NB4 (cell line): ENCODE measurements at regions not wholly inside any gene's neighbourhood (a gene's known extent, or its start where the extent isn't known, plus 50 kb on each side); places are given as distances from the start of the nearest gene placed in this dataset.

Experiments used
- DNase-seq: peaks from one replicate; pipeline ENCODE4 v3.0.0; 2010; ENCODE audit warnings: low read depth
- H3K4me3 ChIP-seq: one replicate; pipeline ENCODE4 v1.5.1; 2011; ENCODE audit warnings: mild to moderate bottlenecking, low read depth, low read length, moderate library complexity
- CTCF ChIP-seq: IDR thresholded peaks from one replicate; pipeline ENCODE4 v1.5.1; 2012; ENCODE audit warnings: low read depth, low read length
- MYC ChIP-seq: IDR thresholded peaks from 2 replicates; pipeline ENCODE4 v1.6.1; 2011; ENCODE audit warnings: low read depth, low read length
- POLR2A ChIP-seq: IDR thresholded peaks from 2 replicates; pipeline ENCODE4 v1.6.1; 2011; ENCODE audit warnings: mild to moderate bottlenecking; ENCODE audit not compliant: insufficient read length; ENCODE audit errors: extremely low read depth
- TF ChIP-seq, protein P1 (sequence below): IDR thresholded peaks from 2 replicates; pipeline ENCODE4 v1.6.1; 2011; ENCODE audit warnings: low read depth, low read length

DNA sequence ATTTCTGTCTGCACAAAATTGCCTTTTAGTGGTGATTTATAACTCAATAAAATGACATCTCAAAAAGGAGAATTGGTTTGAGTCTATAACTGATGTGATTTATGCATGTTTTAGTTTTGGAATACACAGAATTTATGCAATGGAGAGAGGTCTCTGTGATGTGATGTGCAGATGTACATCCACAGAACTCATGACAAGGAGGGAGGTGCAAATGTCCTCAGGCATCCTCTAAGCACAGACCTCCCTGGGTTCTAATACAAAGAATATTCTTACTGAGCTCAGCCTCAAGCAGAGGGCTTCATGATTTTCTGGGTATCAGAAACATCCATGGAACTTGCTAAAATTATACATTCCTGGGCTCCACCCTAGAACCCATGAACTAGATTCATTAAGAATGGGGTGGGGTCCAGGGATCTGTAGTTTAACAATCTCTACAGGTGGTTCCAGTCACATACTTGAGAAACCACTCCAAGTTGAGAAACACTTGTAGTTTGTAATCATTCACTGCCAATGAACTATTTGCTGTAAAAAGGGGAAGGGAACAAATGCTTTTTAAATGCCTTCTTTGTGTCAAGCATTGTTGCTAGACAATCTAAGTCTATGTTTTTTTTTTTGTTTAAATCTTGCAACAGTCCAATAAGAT is 60.2 kb upstream of the NEDD9 start:
- no peak for TF ChIP-seq POLR2A
- no peak for TF ChIP-seq MYC
- TF ChIP-seq, protein P1, sequence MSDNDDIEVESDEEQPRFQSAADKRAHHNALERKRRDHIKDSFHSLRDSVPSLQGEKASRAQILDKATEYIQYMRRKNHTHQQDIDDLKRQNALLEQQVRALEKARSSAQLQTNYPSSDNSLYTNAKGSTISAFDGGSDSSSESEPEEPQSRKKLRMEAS: no peak
- TF ChIP-seq CTCF: no peak
- DNase-seq: no peak
- no peak overlapping the region for H3K4me3 ChIP-seq

- TF ChIP-seq MYC (no peak), POLR2A (no peak)
- TF ChIP-seq, protein P1: no peak
- no peak for DNase-seq
- no peak overlapping the region for H3K4me3 ChIP-seq
These were observed 59.6 kb upstream of the NEDD9 start for GRCh38 chr6:11292091-11292490.

GRCh38 chr6:11291582-11291981 is 59.1 kb upstream of the NEDD9 start:
- H3K4me3 ChIP-seq: no peak overlapping the region
- DNase-seq: no peak
- TF ChIP-seq MYC (no peak), CTCF (no peak), POLR2A (no peak)
- TF ChIP-seq, protein P1: no peak

DNA sequence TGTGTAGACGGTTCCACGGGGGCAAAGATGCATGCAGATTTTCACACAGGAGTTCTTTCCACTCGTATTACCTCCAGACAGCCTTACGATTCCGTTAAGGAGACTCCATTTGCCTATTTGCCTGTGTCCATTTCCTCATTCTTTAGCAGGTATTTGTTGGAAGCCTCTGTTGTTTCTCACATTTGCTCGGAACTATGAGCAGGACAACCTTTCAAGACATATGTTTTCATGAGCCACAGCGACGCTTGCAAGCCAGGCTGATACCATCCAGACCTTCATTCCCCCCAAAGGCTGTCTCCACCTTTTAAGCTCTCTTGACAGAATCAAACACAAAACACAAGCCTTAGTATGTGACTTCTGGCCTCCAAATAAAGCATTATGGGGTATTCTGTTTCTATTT is 57.6 kb upstream of the NEDD9 start:
- DNase-seq: no peak
- TF ChIP-seq MYC: no peak
- TF ChIP-seq, protein P1: no peak
- no peak for TF ChIP-seq CTCF
- no peak for TF ChIP-seq POLR2A
- no peak overlapping the region for H3K4me3 ChIP-seq

DNA sequence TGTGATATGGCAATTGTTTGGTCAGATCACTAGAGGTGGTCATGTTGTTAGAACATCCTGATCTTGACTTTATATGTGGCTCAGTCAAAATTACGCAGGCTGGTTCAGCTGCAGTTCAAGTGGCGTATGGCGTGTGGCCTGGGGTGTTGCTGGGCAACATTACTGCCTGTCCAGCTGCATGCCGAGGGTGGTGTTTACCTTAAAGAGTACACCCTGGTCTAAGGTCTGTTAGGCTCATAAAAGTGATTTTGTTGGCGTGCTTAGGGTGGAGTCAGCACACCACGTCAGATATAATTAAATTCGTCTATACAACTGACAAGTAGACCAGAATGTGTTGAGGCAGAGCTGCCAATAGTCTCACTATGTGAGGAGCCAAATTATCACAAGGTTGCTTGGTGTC is 55.6 kb upstream of the NEDD9 start:
- no peak overlapping the region for H3K4me3 ChIP-seq
- no peak for DNase-seq
- TF ChIP-seq, protein P1: no peak
- TF ChIP-seq CTCF: no peak
- no peak for TF ChIP-seq MYC
- TF ChIP-seq POLR2A: no peak

DNA sequence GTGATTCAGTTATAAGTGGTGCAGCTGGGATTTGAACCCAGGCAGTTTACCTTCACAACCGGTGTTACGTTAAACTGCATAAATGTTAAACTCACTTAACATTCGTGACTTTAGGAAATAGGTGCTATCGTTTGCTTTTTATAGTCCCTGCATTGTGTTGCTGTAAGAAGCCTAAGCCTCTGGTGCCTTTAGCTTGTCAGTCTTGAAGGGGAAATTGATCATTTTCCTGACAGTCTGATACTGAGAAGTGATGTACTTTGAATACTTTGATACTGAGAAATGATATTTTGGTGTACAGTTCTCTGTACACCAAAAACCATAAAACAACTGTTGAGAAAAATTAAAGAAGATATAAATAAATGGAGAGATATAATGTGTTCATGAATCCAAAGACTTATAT is 52.5 kb upstream of the NEDD9 start:
- TF ChIP-seq CTCF: no peak
- no peak for TF ChIP-seq POLR2A
- H3K4me3 ChIP-seq: no peak overlapping the region
- no peak for DNase-seq
